Common myeloid progenitor, CD34-positive (primary cell): ENCODE measurements at regions not wholly inside any gene's neighbourhood (a gene's known extent, or its start where the extent isn't known, plus 50 kb on each side); places are given as distances from the start of the nearest gene placed in this dataset.

Source experiments
- CTCF ChIA-PET: fragments of 350-600 bp; sonication (Branson Sonifier 250); formaldehyde crosslinking; loops from one replicate; lab custom pipeline; 2021; ENCODE audit warnings: antibody characterized with exemption; lab: Charles Lee
- POLR2A ChIA-PET: fragments of 350-600 bp; sonication (Branson Sonifier 250); formaldehyde crosslinking; loops from one replicate; lab custom pipeline; 2021; ENCODE audit warnings: antibody characterized with exemption; lab: Charles Lee
- DNase-seq, 3 donors: peaks; one replicate each; pipeline versions ENCODE4 v3.0.0 to v3.0.0-alpha.2; 2013
- H3K27ac ChIP-seq, 2 experiments: 1 replicate in 1 of 2; 2 replicates in 1 of 2; pipeline ENCODE4 v1.7.0; 2013; ENCODE audit warnings: inconsistent platforms in 2 of 2, low read length in 2 of 2, mild to moderate bottlenecking in 2 of 2, low read depth in 1 of 2, moderate library complexity in 1 of 2; ENCODE audit not compliant: severe bottlenecking in 2 of 2, insufficient read depth in 1 of 2, poor library complexity in 1 of 2
- H3K27me3 ChIP-seq, 5 experiments: replicated peaks in 2 of 5; 1 replicate in 3 of 5; 2 replicates in 2 of 5; pipeline versions ENCODE4 v1.6.1 to v1.7.0; 2013; ENCODE audit warnings: low read length in 4 of 5, mild to moderate bottlenecking in 2 of 5, moderate library complexity in 2 of 5, inconsistent platforms in 1 of 5; ENCODE audit not compliant: insufficient read depth in 5 of 5, control insufficient read depth in 4 of 5
- H3K36me3 ChIP-seq, 4 experiments: 1 replicate in 2 of 4; 2 replicates in 2 of 4; pipeline versions ENCODE4 v1.6.1 to v1.7.0; 2013; ENCODE audit warnings: low read length in 3 of 4, control low read depth in 1 of 4, mild to moderate bottlenecking in 1 of 4; ENCODE audit not compliant: control insufficient read depth in 4 of 4, insufficient read depth in 4 of 4
- H3K4me1 ChIP-seq, 4 experiments: 1 replicate in 3 of 4; 2 replicates in 1 of 4; pipeline versions ENCODE4 v1.6.1 to v1.7.1; 2013; ENCODE audit warnings: low read length in 3 of 4, mild to moderate bottlenecking in 3 of 4, control low read depth in 1 of 4, inconsistent platforms in 1 of 4, moderate library complexity in 1 of 4; ENCODE audit not compliant: control insufficient read depth in 4 of 4, insufficient read depth in 4 of 4; ENCODE audit errors: control extremely low read depth in 1 of 4
- H3K4me3 ChIP-seq, 7 experiments: 1 replicate in 4 of 7; 2 replicates in 3 of 7; pipeline versions ENCODE4 v1.5.1 to v1.7.0; 2013; ENCODE audit warnings: mild to moderate bottlenecking in 7 of 7, low read length in 6 of 7, moderate library complexity in 6 of 7, inconsistent platforms in 2 of 7, low read depth in 2 of 7, control low read depth in 1 of 7; ENCODE audit not compliant: insufficient read depth in 4 of 7, control insufficient read depth in 1 of 7; ENCODE audit errors: extremely low read depth in 1 of 7
- H3K9me3 ChIP-seq, 5 experiments: 1 replicate in 4 of 5; 2 replicates in 1 of 5; pipeline versions ENCODE4 v1.6.1 to v1.7.1; 2013; ENCODE audit warnings: low read length in 4 of 5, mild to moderate bottlenecking in 2 of 5, inconsistent platforms in 1 of 5, low read depth in 1 of 5, moderate library complexity in 1 of 5; ENCODE audit not compliant: control insufficient read depth in 4 of 5, insufficient read depth in 2 of 5; ENCODE audit errors: control extremely low read depth in 1 of 5
- WGBS: methylation state at CpG from one replicate; pipeline ENCODE4 v1.1.5; 2013; ENCODE audit not compliant: insufficient coverage; 5-methylcytosine and 5-hydroxymethylcytosine counted together

DNA sequence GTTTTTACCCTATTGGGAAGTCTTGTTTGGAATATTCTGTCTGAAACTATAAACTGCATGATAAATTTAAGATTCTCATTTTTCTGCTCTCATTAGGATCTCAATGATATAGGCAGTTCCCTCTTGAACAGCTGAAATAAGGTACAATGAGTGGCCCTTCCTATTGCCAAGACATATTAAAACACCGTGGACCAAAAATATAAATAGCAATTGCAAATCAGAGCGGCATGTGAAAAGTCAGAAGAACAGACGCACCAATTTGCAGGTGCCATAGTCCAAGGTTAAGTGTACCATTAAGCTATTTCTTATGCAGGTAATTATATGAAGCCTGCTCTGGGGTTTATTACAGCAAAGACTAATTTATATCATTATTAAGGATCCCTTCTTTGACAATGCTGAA, 920.8 kb upstream of the CELF2 start:
- ChIA-PET POLR2A (no interaction called here), CTCF (no interaction called here)
- Histone ChIP-seq H3K36me3 (no peaks in the 10 kb centered on the region), H3K27me3 (no peaks in the 10 kb centered on the region), H3K27ac (no peak overlapping the region), H3K9me3 (peaks cover 0 to 5% (median 0%) of the 10 kb centered on the region in 5 experiments), H3K4me3 (no peak overlapping the region), H3K4me1 (no peaks in the 10 kb centered on the region)
- no peak for DNase-seq
- 93% methylated on average over 3 of the region's 3 CpGs for WGBS

DNA sequence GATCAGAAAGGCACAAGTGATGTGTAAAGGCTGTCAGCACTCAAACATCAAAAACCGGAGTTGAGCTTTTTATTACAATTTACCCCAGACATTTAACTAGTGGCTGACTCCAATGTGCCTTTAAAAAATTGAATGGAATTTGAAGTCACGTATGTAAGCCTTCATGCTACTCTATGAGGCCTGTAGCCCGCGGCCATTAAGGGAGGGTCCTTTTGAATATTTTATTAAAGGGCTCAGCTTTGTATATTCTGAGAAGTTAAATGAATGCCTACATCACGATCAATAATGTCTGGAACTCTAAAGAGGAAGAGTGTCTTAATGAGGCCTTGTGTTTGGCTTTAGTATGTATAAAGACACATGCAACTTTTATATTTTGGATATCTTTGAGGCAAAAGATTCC, 916.6 kb upstream of the CELF2 start:
- WGBS, result 80% methylated on average over 4 of the region's 5 CpGs
- Histone ChIP-seq H3K4me3 (no peak overlapping the region), H3K4me1 (no peaks in the 10 kb centered on the region), H3K36me3 (no peaks in the 10 kb centered on the region), H3K9me3 (peaks cover 0 to 6% (median 0%) of the 10 kb centered on the region in 5 experiments), H3K27me3 (no peaks in the 10 kb centered on the region), H3K27ac (no peak overlapping the region)
- no peak for DNase-seq
- ChIA-PET POLR2A (no interaction called here), CTCF (no interaction called here)

DNA sequence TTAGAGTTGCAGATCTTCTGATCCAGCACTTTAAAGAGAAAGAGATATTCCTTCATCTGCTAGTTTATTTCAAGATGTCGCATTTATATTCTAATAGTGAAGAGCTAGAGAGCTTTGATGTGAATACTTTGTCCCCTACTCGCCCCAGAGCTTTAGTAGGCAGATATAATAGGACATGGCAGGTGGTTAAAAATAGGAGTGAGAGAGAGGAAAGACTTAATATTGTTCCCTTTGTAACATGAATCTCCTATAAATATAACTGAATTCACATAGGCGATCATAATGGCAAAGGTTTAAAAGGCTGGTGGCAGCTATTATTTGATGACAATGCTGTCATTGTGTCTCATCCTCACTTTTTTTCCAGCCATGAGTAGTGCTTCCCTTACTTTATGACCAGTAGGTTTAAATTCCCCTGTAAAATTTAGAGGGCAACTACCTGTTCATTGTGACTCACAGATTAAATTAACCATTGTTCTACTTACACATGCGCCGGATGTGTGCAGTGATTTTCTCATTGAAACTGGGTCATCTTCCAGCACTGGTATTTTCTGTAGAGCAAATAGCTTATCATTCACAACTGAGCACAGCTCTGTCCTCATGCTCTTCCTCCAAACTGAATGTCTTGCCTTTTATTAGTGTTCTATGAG, 906.7 kb upstream of the CELF2 start:
- no peaks in the 10 kb centered on the region for H3K9me3 ChIP-seq
- H3K36me3 ChIP-seq, result no peaks in the 10 kb centered on the region
- H3K27me3 ChIP-seq, result no peaks in the 10 kb centered on the region
- no peaks in the 10 kb centered on the region for H3K4me1 ChIP-seq
- 100% methylated on average over 2 of the region's 5 CpGs for WGBS
- POLR2A ChIA-PET, result no interaction called here
- no peak for DNase-seq
- no peak overlapping the region for H3K27ac ChIP-seq
- CTCF ChIA-PET, result no interaction called here
- H3K4me3 ChIP-seq, result no peak overlapping the region

DNA sequence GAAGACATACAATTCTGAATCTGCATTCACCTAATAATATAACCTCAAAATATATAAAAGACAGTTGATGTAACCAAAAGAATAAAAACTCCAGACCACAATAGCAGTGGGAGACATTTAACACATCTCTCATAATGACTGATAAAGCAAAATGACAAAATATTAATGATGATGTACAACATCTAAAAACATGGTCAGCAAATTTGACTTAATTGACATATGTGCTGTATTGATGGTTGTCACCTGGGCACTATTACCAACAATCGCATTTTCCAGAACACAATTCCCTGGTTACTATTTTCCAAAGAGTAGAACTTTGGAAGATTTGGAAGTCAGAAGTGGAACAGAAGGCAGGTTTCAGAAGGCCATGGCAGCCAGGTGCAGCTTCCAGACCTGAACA, 899.5 kb upstream of the CELF2 start:
- DNase-seq, result no peak
- Histone ChIP-seq H3K4me3 (no peak overlapping the region), H3K36me3 (no peaks in the 10 kb centered on the region), H3K4me1 (no peaks in the 10 kb centered on the region), H3K9me3 (peaks cover 0 to 7% (median 0%) of the 10 kb centered on the region in 5 experiments), H3K27ac (no peak overlapping the region), H3K27me3 (no peaks in the 10 kb centered on the region)
- WGBS, result no CpG with 5 or more reads among the region's 1 CpG
- ChIA-PET POLR2A (no interaction called here), CTCF (no interaction called here)

DNA sequence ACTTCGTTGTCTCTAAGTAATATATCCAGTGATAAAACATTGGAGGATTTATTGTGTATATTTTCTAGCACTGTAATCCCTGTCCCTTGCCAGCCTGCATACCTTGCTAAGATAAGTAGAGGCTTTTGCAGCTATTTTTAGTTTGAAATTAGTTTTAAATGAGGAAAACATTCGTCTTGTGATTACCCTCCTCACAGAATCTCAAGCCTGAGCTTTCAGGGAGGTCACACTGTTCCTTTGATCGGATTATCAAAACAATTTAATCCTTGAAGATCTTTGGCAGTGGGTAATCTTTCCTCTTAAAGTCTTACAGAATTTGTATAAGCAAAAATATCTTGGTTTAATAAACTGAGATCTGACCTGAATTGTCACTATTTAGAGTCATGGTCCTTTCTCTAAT, 897.0 kb upstream of the CELF2 start:
- Histone ChIP-seq H3K4me1 (no peaks in the 10 kb centered on the region), H3K27ac (no peak overlapping the region), H3K36me3 (no peaks in the 10 kb centered on the region), H3K4me3 (no peak overlapping the region), H3K9me3 (peaks cover 0 to 9% (median 0%) of the 10 kb centered on the region in 5 experiments), H3K27me3 (no peaks in the 10 kb centered on the region)
- DNase-seq, result no peak
- CTCF ChIA-PET, result no interaction called here
- POLR2A ChIA-PET, result no interaction called here
- no CpG with 5 or more reads among the region's 3 CpGs for WGBS

DNA sequence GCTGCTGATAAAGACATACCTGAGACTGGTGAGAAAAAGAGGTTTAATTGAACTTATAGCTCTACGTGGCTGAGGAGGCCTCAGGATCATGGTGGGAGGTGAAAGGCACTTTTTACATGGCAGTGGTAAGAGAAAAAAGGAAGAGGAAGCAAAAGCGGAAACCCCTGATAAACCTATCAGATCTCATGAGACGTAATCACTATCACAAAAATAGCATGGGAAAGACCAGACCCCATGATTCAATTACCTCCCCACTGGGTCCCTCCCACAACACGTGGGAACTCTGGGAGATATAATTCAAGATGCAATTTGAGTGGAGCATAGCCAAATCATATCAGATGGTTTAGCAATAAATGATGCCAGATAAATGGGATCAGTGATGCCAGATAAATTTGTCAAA, 892.0 kb upstream of the CELF2 start:
- ChIA-PET CTCF (no interaction called here), POLR2A (no interaction called here)
- Histone ChIP-seq H3K4me3 (no peak overlapping the region), H3K36me3 (no peaks in the 10 kb centered on the region), H3K9me3 (peaks cover 0 to 2% (median 0%) of the 10 kb centered on the region in 5 experiments), H3K27ac (no peak overlapping the region), H3K4me1 (no peaks in the 10 kb centered on the region), H3K27me3 (no peaks in the 10 kb centered on the region)
- DNase-seq, result no peak
- 80% methylated on average over 1 of the region's 4 CpGs for WGBS

DNA sequence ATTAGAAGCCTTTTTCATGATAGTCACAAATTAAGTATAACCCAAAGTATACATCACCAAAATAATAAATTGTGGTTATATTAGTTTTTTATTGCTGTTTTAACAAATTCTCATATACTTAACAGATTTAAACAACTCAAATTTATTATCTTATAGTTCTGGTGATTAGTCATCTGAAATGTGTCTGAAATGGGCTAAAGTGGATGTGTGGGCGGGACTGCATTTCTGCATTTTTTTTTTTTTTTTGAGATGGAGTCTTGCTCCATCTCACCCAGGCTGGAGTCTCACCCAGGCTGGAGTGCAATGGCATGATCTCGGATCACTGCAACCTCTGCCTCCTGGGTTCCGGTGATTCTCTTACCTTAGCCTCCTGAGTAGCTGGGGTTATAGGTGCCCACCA, 891.5 kb upstream of the CELF2 start:
- H3K27ac ChIP-seq, result no peak overlapping the region
- H3K4me3 ChIP-seq, result no peak overlapping the region
- POLR2A ChIA-PET, result no interaction called here
- H3K4me1 ChIP-seq, result no peaks in the 10 kb centered on the region
- no peak for DNase-seq
- H3K27me3 ChIP-seq, result no peaks in the 10 kb centered on the region
- WGBS, result no CpG with 5 or more reads among the region's 3 CpGs
- CTCF ChIA-PET, result no interaction called here
- peaks cover 0 to 2% (median 0%) of the 10 kb centered on the region in 5 experiments for H3K9me3 ChIP-seq
- H3K36me3 ChIP-seq, result no peaks in the 10 kb centered on the region
